KMS-11 (cell line): ENCODE measurements at regions not wholly inside any gene's neighbourhood (a gene's known extent, or its start where the extent isn't known, plus 50 kb on each side); places are given as distances from the start of the nearest gene placed in this dataset.

Experiments
- H2AFZ ChIP-seq: fragments of 200-600 bp; sonication (generic); 2 replicates; pipeline ENCODE4 v1.6.1; 2016; ENCODE audit warnings: antibody characterized with exemption, mixed run types, low read depth
- H3K27ac ChIP-seq: fragments of 200-600 bp; sonication (generic); 2 replicates; pipeline ENCODE4 v1.6.1; 2016; ENCODE audit warnings: mild to moderate bottlenecking, mixed run types
- H3K27me3 ChIP-seq: fragments of 200-600 bp; sonication (generic); 2 replicates; pipeline ENCODE4 v1.6.1; 2017; ENCODE audit warnings: mild to moderate bottlenecking, low read depth, mixed run types, moderate library complexity; ENCODE audit not compliant: insufficient read depth
- H3K36me3 ChIP-seq: fragments of 200-600 bp; sonication (generic); 2 replicates; pipeline ENCODE4 v1.6.1; 2017; ENCODE audit warnings: mild to moderate bottlenecking, mixed run types; ENCODE audit not compliant: insufficient read depth
- H3K4me1 ChIP-seq: fragments of 200-600 bp; sonication (generic); 2 replicates; pipeline ENCODE4 v1.6.1; 2016; ENCODE audit warnings: mild to moderate bottlenecking, low read depth, mixed run types; ENCODE audit not compliant: poor library complexity, severe bottlenecking
- H3K4me2 ChIP-seq: fragments of 200-600 bp; sonication (generic); 2 replicates; pipeline ENCODE4 v1.7.0; 2016; ENCODE audit warnings: mild to moderate bottlenecking, mixed run types
- H3K4me3 ChIP-seq: fragments of 200-600 bp; sonication (generic); IDR thresholded peaks from 2 replicates; pipeline ENCODE4 v1.6.1; 2017; ENCODE audit warnings: low read depth, low read length, mixed read lengths; ENCODE audit not compliant: insufficient read depth
- H3K79me2 ChIP-seq: fragments of 200-600 bp; sonication (generic); 2 replicates; pipeline ENCODE4 v1.6.1; 2016; ENCODE audit warnings: low read depth, mixed run types; ENCODE audit not compliant: insufficient read depth
- H3K9ac ChIP-seq: fragments of 200-600 bp; sonication (generic); 2 replicates; pipeline ENCODE4 v1.6.1; 2016; ENCODE audit warnings: mild to moderate bottlenecking, mixed run types
- H4K20me1 ChIP-seq: fragments of 200-600 bp; sonication (generic); 2 replicates; pipeline ENCODE4 v1.6.1; 2016; ENCODE audit warnings: mild to moderate bottlenecking, mixed run types; ENCODE audit not compliant: insufficient read depth
- TF ChIP-seq, protein P1 (sequence below): fragments of 200-600 bp; sonication (generic); conservative IDR thresholded peaks from 2 replicates; pipeline ENCODE4 v1.6.1; 2017; ENCODE audit warnings: low read depth, mild to moderate bottlenecking, antibody characterized with exemption, low read length, moderate library complexity, mixed read lengths

GRCh38 chr5:32496104-32496503, 51.6 kb upstream of the ZFR start:
- TF ChIP-seq, protein P1, sequence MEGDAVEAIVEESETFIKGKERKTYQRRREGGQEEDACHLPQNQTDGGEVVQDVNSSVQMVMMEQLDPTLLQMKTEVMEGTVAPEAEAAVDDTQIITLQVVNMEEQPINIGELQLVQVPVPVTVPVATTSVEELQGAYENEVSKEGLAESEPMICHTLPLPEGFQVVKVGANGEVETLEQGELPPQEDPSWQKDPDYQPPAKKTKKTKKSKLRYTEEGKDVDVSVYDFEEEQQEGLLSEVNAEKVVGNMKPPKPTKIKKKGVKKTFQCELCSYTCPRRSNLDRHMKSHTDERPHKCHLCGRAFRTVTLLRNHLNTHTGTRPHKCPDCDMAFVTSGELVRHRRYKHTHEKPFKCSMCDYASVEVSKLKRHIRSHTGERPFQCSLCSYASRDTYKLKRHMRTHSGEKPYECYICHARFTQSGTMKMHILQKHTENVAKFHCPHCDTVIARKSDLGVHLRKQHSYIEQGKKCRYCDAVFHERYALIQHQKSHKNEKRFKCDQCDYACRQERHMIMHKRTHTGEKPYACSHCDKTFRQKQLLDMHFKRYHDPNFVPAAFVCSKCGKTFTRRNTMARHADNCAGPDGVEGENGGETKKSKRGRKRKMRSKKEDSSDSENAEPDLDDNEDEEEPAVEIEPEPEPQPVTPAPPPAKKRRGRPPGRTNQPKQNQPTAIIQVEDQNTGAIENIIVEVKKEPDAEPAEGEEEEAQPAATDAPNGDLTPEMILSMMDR: no peak
- no peak overlapping the region for H3K9ac ChIP-seq
- no peaks in the 10 kb centered on the region for H4K20me1 ChIP-seq
- H3K4me2 ChIP-seq: no peak overlapping the region
- H2AFZ ChIP-seq: no peak overlapping the region
- no peaks in the 10 kb centered on the region for H3K36me3 ChIP-seq
- peaks cover 35% of the 10 kb centered on the region for H3K4me1 ChIP-seq
- no peaks in the 10 kb centered on the region for H3K27me3 ChIP-seq
- no peak overlapping the region for H3K4me3 ChIP-seq
- H3K79me2 ChIP-seq: no peaks in the 10 kb centered on the region
- no peak overlapping the region for H3K27ac ChIP-seq

DNA sequence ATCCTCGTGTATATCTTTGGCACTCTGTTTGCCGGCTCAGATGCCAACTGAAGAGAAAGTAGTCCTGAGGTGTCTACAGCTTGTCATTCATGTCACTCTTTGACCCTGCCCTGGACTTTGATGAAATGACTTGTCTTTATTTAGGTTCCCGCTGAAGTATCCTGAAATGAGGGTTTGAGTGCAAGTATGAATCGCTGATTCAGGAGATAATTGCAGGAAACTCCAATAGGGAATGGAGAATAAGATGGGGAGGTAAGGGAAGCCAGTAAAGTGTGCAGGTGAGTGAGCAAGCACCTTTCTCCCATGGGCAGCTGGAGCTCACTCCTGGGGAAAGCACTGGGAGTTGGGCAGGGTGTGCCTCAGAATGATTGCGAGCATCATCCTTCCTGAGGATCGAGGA, 50.3 kb upstream of the ZFR start:
- Histone ChIP-seq H3K9ac (no peak overlapping the region), H3K4me2 (no peak overlapping the region), H4K20me1 (no peaks in the 10 kb centered on the region), H3K36me3 (no peaks in the 10 kb centered on the region), H2AFZ (no peak overlapping the region), H3K27me3 (no peaks in the 10 kb centered on the region), H3K4me3 (no peak overlapping the region), H3K79me2 (no peaks in the 10 kb centered on the region), H3K27ac (no peak overlapping the region), H3K4me1 (peaks cover 39% of the 10 kb centered on the region)
- TF ChIP-seq, protein P1: no peak
